Adrenal gland (tissue), 5 donors: ENCODE measurements at regions not wholly inside any gene's neighbourhood (a gene's known extent, or its start where the extent isn't known, plus 50 kb on each side); places are given as distances from the start of the nearest gene placed in this dataset.

ENCODE experiments used
- POLR2A ChIP-seq, 2 donors: fragments of 450-650 bp; IDR thresholded peaks; one replicate each; pipeline ENCODE4 v1.6.1; 2017; ENCODE audit warnings: antibody characterized with exemption in 2 of 2, mild to moderate bottlenecking in 2 of 2, moderate library complexity in 1 of 2
- TF ChIP-seq, protein P1 (sequence below), 6 experiments: fragments of 450-650 bp in 4 of 6; fragments of 200-600 bp in 2 of 6; sonication (generic) in 1 of 6; IDR thresholded peaks; 1 replicate in 5 of 6; 2 replicates in 1 of 6; pipeline versions ENCODE4 v1.5.1 to v1.8.0; 2016 to 2021; ENCODE audit warnings: antibody characterized with exemption in 6 of 6, mild to moderate bottlenecking in 2 of 6, moderate library complexity in 1 of 6
- donor health status: DM: no; HTN: no; CAD: no.

DNA sequence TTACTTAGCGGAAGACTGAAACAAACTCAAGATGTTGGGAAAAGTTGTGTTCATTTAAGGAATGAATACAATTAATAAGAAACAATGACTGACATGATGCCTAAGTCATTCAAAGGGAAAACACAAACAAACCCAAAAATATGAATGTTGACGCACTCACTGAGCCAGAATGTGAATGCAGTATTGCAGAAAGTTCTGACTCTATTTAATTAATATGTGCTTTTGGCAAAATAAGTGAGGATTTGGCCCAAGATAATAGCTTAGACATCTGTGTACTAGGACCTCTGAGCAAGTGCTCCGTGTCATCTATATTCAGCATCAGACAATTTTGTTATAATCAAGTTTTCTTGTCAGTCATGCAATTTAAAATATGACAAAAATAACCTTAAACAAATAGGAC is 1138.8 kb upstream of the NXPH2 start:
- TF ChIP-seq, protein P1, sequence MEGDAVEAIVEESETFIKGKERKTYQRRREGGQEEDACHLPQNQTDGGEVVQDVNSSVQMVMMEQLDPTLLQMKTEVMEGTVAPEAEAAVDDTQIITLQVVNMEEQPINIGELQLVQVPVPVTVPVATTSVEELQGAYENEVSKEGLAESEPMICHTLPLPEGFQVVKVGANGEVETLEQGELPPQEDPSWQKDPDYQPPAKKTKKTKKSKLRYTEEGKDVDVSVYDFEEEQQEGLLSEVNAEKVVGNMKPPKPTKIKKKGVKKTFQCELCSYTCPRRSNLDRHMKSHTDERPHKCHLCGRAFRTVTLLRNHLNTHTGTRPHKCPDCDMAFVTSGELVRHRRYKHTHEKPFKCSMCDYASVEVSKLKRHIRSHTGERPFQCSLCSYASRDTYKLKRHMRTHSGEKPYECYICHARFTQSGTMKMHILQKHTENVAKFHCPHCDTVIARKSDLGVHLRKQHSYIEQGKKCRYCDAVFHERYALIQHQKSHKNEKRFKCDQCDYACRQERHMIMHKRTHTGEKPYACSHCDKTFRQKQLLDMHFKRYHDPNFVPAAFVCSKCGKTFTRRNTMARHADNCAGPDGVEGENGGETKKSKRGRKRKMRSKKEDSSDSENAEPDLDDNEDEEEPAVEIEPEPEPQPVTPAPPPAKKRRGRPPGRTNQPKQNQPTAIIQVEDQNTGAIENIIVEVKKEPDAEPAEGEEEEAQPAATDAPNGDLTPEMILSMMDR (IDR thresholded peaks at IDR 0.05) = no peak
- TF ChIP-seq POLR2A (IDR thresholded peaks at IDR 0.05) = no peak
